OCI-LY3 (cell line): ENCODE measurements at regions not wholly inside any gene's neighbourhood (a gene's known extent, or its start where the extent isn't known, plus 50 kb on each side); places are given as distances from the start of the nearest gene placed in this dataset.

Experiments
- H2AFZ ChIP-seq: fragments of 200-600, 300-600 bp; shearing (Covaris generic); 2 replicates; pipeline ENCODE4 v1.6.0; 2014; ENCODE audit warnings: antibody characterized with exemption, low read depth, low read length
- H3K27ac ChIP-seq: fragments of 200-600, 300-600 bp; sonication (generic); 2 replicates; pipeline ENCODE4 v1.5.1; 2014; ENCODE audit warnings: mild to moderate bottlenecking, low read length, moderate library complexity, mixed read lengths
- H3K27me3 ChIP-seq: fragments of 200-600, 300-600 bp; sonication (generic); 2 replicates; pipeline ENCODE4 v1.6.1; 2014; ENCODE audit warnings: low read depth, low read length, mixed read lengths
- H3K36me3 ChIP-seq: fragments of 200-600, 300-600 bp; sonication (generic); replicated peaks from 2 replicates; pipeline ENCODE3; 2014; ENCODE audit warnings: low read depth, low read length, mixed read lengths
- H3K4me1 ChIP-seq: fragments of 300-600, 200-600 bp; sonication (generic); 2 replicates; pipeline ENCODE4 v1.6.1; 2014; ENCODE audit warnings: low read length, mixed read lengths
- H3K4me2 ChIP-seq: fragments of 200-600, 300-600 bp; sonication (generic); 2 replicates; pipeline ENCODE4 v1.6.1; 2014; ENCODE audit warnings: low read length, mixed read lengths
- H3K4me3 ChIP-seq: fragments of 300-600, 200-600 bp; sonication (generic); 2 replicates; pipeline ENCODE4 v1.5.1; 2014; ENCODE audit warnings: antibody characterized with exemption, mild to moderate bottlenecking, low read length, moderate library complexity
- H3K79me2 ChIP-seq: fragments of 300-600, 200-600 bp; shearing (Covaris generic); 2 replicates; pipeline ENCODE4 v1.6.1; 2014; ENCODE audit warnings: mild to moderate bottlenecking, low read length, mixed read lengths
- H3K9ac ChIP-seq: fragments of 300-600, 200-600 bp; shearing (Covaris generic); 2 replicates; pipeline ENCODE4 v1.6.0; 2014; ENCODE audit warnings: mild to moderate bottlenecking, low read length, moderate library complexity
- H3K9me3 ChIP-seq: fragments of 200-600, 300-600 bp; shearing (Covaris generic); 2 replicates; pipeline ENCODE4 v1.6.1; 2014; ENCODE audit warnings: low read length, mixed read lengths; ENCODE audit not compliant: insufficient read depth
- H4K20me1 ChIP-seq: fragments of 200-600, 300-600 bp; sonication (generic); 2 replicates; pipeline ENCODE4 v1.6.1; 2016; ENCODE audit warnings: low read length, mixed read lengths; ENCODE audit not compliant: insufficient read depth
- EZH2phosphoT487 ChIP-seq: fragments of 200-600 bp; shearing (Covaris generic); IDR thresholded peaks from 2 replicates; pipeline ENCODE4 v1.6.1; 2018; ENCODE audit warnings: antibody characterized with exemption, mixed run types, low read depth
- TF ChIP-seq, protein P1 (sequence below): fragments of 200-600, 300-600 bp; sonication (generic); IDR thresholded peaks from 2 replicates; pipeline ENCODE4 v1.5.1; 2014; ENCODE audit warnings: antibody characterized with exemption, low read length, low read depth

DNA sequence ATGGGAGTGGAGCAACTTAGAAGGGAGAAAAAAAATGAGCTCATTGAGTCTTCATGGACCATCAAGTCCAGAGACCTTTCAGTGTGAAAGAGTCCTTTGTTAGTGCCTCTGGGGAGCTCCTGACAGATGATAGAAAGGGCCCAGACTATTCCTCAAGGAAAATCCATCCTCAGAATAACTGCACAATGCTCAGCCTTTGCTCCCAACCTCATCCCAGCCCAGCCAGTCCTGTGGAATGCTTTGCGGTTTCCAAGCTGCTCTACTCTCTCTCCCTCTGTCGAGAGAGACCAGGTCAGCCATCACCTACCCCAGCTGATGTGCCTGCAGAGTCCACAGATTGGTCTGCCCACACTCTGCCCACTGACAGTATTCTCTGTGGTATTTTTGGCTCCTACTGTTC lies 406.2 kb downstream of the MFSD1 start:
- H4K20me1 ChIP-seq: no peaks in the 10 kb centered on the region
- peaks cover 3% of the 10 kb centered on the region for H3K4me1 ChIP-seq
- TF ChIP-seq EZH2phosphoT487: no peak
- TF ChIP-seq, protein P1, sequence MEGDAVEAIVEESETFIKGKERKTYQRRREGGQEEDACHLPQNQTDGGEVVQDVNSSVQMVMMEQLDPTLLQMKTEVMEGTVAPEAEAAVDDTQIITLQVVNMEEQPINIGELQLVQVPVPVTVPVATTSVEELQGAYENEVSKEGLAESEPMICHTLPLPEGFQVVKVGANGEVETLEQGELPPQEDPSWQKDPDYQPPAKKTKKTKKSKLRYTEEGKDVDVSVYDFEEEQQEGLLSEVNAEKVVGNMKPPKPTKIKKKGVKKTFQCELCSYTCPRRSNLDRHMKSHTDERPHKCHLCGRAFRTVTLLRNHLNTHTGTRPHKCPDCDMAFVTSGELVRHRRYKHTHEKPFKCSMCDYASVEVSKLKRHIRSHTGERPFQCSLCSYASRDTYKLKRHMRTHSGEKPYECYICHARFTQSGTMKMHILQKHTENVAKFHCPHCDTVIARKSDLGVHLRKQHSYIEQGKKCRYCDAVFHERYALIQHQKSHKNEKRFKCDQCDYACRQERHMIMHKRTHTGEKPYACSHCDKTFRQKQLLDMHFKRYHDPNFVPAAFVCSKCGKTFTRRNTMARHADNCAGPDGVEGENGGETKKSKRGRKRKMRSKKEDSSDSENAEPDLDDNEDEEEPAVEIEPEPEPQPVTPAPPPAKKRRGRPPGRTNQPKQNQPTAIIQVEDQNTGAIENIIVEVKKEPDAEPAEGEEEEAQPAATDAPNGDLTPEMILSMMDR: no peak
- no peak overlapping the region for H2AFZ ChIP-seq
- H3K4me3 ChIP-seq: no peak overlapping the region
- H3K9ac ChIP-seq: no peak overlapping the region
- no peaks in the 10 kb centered on the region for H3K36me3 ChIP-seq
- H3K27ac ChIP-seq: no peak overlapping the region
- H3K79me2 ChIP-seq: no peaks in the 10 kb centered on the region
- no peak overlapping the region for H3K4me2 ChIP-seq
- no peaks in the 10 kb centered on the region for H3K27me3 ChIP-seq
- no peaks in the 10 kb centered on the region for H3K9me3 ChIP-seq

DNA sequence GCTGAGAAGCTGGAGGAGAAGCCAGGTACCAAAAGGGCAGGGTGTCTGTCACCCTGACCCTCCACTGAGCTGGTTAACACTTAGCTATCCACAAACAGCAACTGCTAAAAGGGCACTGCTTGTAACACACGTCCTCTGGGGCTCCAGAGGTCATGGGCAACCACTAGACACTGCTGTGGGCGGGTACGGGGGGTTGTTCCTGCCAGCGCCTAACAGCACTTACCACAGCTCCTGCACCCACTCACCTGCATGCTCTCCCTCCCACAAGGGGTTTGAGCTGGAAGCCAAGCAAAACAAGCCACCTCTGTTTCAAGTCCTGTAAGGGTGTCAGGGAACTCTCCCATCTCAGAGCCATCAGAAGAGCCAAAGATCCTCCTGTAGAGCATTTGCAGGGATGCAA lies 407.6 kb downstream of the MFSD1 start:
- H3K9me3 ChIP-seq: no peaks in the 10 kb centered on the region
- H3K9ac ChIP-seq: no peak overlapping the region
- H2AFZ ChIP-seq: no peak overlapping the region
- H3K27me3 ChIP-seq: no peaks in the 10 kb centered on the region
- H3K36me3 ChIP-seq: no peaks in the 10 kb centered on the region
- H3K79me2 ChIP-seq: no peaks in the 10 kb centered on the region
- H3K4me3 ChIP-seq: no peak overlapping the region
- no peaks in the 10 kb centered on the region for H4K20me1 ChIP-seq
- no peak overlapping the region for H3K4me2 ChIP-seq
- no peak for TF ChIP-seq EZH2phosphoT487
- TF ChIP-seq, protein P1: no peak
- H3K4me1 ChIP-seq: peaks cover 15% of the 10 kb centered on the region
- H3K27ac ChIP-seq: no peak overlapping the region

DNA sequence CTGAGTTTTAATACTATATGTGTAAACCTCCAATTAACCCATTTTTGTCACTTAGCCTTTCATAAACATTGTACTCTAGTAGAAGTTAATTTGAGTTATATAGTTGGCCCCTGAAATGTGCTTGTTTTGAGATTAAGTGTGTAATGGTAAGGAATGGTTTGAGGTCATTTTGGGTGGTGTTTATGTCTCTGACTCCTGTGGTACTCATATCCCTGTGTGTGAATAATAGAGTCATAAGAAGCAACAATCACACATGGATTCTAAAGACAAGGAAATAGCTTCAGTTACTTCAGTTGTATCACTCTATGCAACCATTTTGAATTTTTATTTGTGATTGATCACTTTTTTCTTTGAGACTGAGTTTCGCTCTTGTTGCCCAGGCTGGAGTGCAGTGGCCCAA lies 408.5 kb downstream of the MFSD1 start:
- Histone ChIP-seq H3K9me3 (no peaks in the 10 kb centered on the region), H3K27me3 (no peaks in the 10 kb centered on the region), H3K36me3 (no peaks in the 10 kb centered on the region), H4K20me1 (no peaks in the 10 kb centered on the region), H3K79me2 (no peaks in the 10 kb centered on the region), H3K9ac (no peak overlapping the region), H2AFZ (no peak overlapping the region), H3K27ac (no peak overlapping the region), H3K4me2 (no peak overlapping the region), H3K4me1 (peaks cover 15% of the 10 kb centered on the region), H3K4me3 (no peak overlapping the region)
- TF ChIP-seq EZH2phosphoT487: no peak
- TF ChIP-seq, protein P1: no peak

DNA sequence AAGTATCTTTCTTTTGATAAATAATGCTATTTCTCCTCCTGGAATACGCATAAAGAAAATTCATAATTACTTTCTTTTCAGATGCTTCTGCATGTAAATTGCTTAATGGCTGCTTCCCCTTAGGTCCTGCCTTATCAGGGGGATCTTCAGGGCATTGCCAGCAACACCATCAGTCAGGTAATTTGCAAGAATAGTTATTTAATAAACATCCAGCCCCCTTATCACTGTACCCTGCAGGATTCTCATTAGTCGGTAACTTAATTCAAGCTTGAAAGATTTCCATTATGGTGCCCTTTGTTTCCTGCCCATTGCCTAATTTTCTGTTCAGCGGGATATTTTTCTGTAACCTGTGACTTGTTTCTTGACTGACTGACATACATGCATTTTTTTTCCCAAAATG lies 414.5 kb downstream of the MFSD1 start:
- no peaks in the 10 kb centered on the region for H3K36me3 ChIP-seq
- no peaks in the 10 kb centered on the region for H3K79me2 ChIP-seq
- no peak for TF ChIP-seq EZH2phosphoT487
- TF ChIP-seq, protein P1: no peak
- H3K4me2 ChIP-seq: no peak overlapping the region
- peaks cover 15% of the 10 kb centered on the region for H3K4me1 ChIP-seq
- no peak overlapping the region for H3K27ac ChIP-seq
- no peak overlapping the region for H3K9ac ChIP-seq
- H3K27me3 ChIP-seq: no peaks in the 10 kb centered on the region
- H2AFZ ChIP-seq: no peak overlapping the region
- no peaks in the 10 kb centered on the region for H4K20me1 ChIP-seq
- no peaks in the 10 kb centered on the region for H3K9me3 ChIP-seq
- H3K4me3 ChIP-seq: no peak overlapping the region
